ENCODE measurements at regions not wholly inside any gene's neighbourhood (a gene's known extent, or its start where the extent isn't known, plus 50 kb on each side); places are given as distances from the start of the nearest gene placed in this dataset.
"Not testable (repeated sequence)": the region's sequence is repeated elsewhere in the genome, so short reads cannot be mapped to it uniquely, and the experiment has no call there.

GRCh38 chr12:40172879-40173278, 51.9 kb upstream of the LRRK2 start:
- Histone ChIP-seq H3K23ac (ENCODE audit: low read length) (no peak overlapping the region), H3K18ac (ENCODE audit: low read length) (no peak overlapping the region), H3K56ac (ENCODE audit: low read length) (no peak overlapping the region), H3K4me3 (ENCODE audit: low read length) (no peak overlapping the region), H2BK15ac (replicated peaks; ENCODE audit: low read depth) (no peak overlapping the region), H3K4me1 (ENCODE audit: control insufficient read depth, low read depth, low read length) (no peaks in the 10 kb centered on the region), H4K8ac (ENCODE audit: low read depth, low read length) (no peak overlapping the region), H3K9ac (ENCODE audit: low read length) (no peak overlapping the region), H4K5ac (ENCODE audit: low read length) (no peak overlapping the region), H3K4me2 (ENCODE audit: low read length) (no peak overlapping the region), H3K27ac (ENCODE audit: low read depth, low read length) (no peak overlapping the region), H2BK5ac (ENCODE audit: low read length) (no peak overlapping the region), H3K27me3 (ENCODE audit: insufficient read depth, low read length, poor library complexity) (no peaks in the 10 kb centered on the region), H2BK120ac (ENCODE audit: low read depth, low read length) (no peak overlapping the region), H2AK5ac (ENCODE audit: low read length) (no peak overlapping the region), H3K79me2 (ENCODE audit: control insufficient read depth, insufficient read depth, low read length) (no peaks in the 10 kb centered on the region), H3K79me1 (ENCODE audit: low read length) (no peaks in the 10 kb centered on the region), H3K4ac (ENCODE audit: low read depth, low read length) (no peak overlapping the region), H3K36me3 (ENCODE audit: control insufficient read depth, insufficient read depth, low read length) (no peaks in the 10 kb centered on the region)
- no peak for DNase-seq
- WGBS (ENCODE audit: extremely low coverage, insufficient coverage, low lambda C conversion rate), result no CpG with 5 or more reads among the region's 2 CpGs

GRCh38 chr12:40171501-40171900, 53.3 kb upstream of the LRRK2 start:
- Histone ChIP-seq H3K27ac (ENCODE audit: low read depth, low read length) (no peak overlapping the region), H2BK120ac (ENCODE audit: low read depth, low read length) (no peak overlapping the region), H3K36me3 (ENCODE audit: control insufficient read depth, insufficient read depth, low read length) (no peaks in the 10 kb centered on the region), H3K23ac (ENCODE audit: low read length) (no peak overlapping the region), H3K4me2 (ENCODE audit: low read length) (no peak overlapping the region), H3K18ac (ENCODE audit: low read length) (no peak overlapping the region), H3K4me3 (ENCODE audit: low read length) (no peak overlapping the region), H3K79me2 (ENCODE audit: control insufficient read depth, insufficient read depth, low read length) (no peaks in the 10 kb centered on the region), H3K4me1 (ENCODE audit: control insufficient read depth, low read depth, low read length) (no peaks in the 10 kb centered on the region), H2BK15ac (replicated peaks; ENCODE audit: low read depth) (no peak overlapping the region), H3K79me1 (ENCODE audit: low read length) (no peaks in the 10 kb centered on the region), H3K56ac (ENCODE audit: low read length) (no peak overlapping the region), H3K4ac (ENCODE audit: low read depth, low read length) (no peak overlapping the region), H4K5ac (ENCODE audit: low read length) (no peak overlapping the region), H2AK5ac (ENCODE audit: low read length) (no peak overlapping the region), H2BK5ac (ENCODE audit: low read length) (no peak overlapping the region), H3K9ac (ENCODE audit: low read length) (no peak overlapping the region), H4K8ac (ENCODE audit: low read depth, low read length) (no peak overlapping the region), H3K27me3 (ENCODE audit: insufficient read depth, low read length, poor library complexity) (no peaks in the 10 kb centered on the region)
- DNase-seq, result no peak
- WGBS (ENCODE audit: extremely low coverage, insufficient coverage, low lambda C conversion rate), result no CpG with 5 or more reads among the region's 1 CpG

GRCh38 chr12:40171066-40171465, 53.7 kb upstream of the LRRK2 start:
- no peaks in the 10 kb centered on the region for H3K79me2 ChIP-seq (ENCODE audit: control insufficient read depth, insufficient read depth, low read length)

GRCh38 chr12:40170593-40170992, 54.2 kb upstream of the LRRK2 start:
- Histone ChIP-seq H3K18ac (ENCODE audit: low read length) (no peak overlapping the region), H4K8ac (ENCODE audit: low read depth, low read length) (no peak overlapping the region)
- WGBS (ENCODE audit: extremely low coverage, insufficient coverage, low lambda C conversion rate), result no CpG with 5 or more reads among the region's 5 CpGs

More at GRCh38 chr12:40171066-40171465, 53.7 kb upstream of the LRRK2 start:
- H3K4me3 ChIP-seq (ENCODE audit: low read length), result no peak overlapping the region
- no peaks in the 10 kb centered on the region for H3K79me1 ChIP-seq (ENCODE audit: low read length)
- no peak overlapping the region for H3K56ac ChIP-seq (ENCODE audit: low read length)
- H3K4me1 ChIP-seq (ENCODE audit: control insufficient read depth, low read depth, low read length), result no peaks in the 10 kb centered on the region
- no CpG with 5 or more reads among the region's 1 CpG for WGBS (ENCODE audit: extremely low coverage, insufficient coverage, low lambda C conversion rate)
- no peak overlapping the region for H2BK15ac ChIP-seq (replicated peaks; ENCODE audit: low read depth)
- no peak overlapping the region for H3K9ac ChIP-seq (ENCODE audit: low read length)
- no peak for DNase-seq
- no peak overlapping the region for H3K4ac ChIP-seq (ENCODE audit: low read depth, low read length)
- no peak overlapping the region for H2BK5ac ChIP-seq (ENCODE audit: low read length)
- no peak overlapping the region for H3K4me2 ChIP-seq (ENCODE audit: low read length)
- no peak overlapping the region for H2BK120ac ChIP-seq (ENCODE audit: low read depth, low read length)
- no peak overlapping the region for H3K27ac ChIP-seq (ENCODE audit: low read depth, low read length)
- H3K18ac ChIP-seq (ENCODE audit: low read length), result no peak overlapping the region
- H3K36me3 ChIP-seq (ENCODE audit: control insufficient read depth, insufficient read depth, low read length), result no peaks in the 10 kb centered on the region
- no peak overlapping the region for H4K8ac ChIP-seq (ENCODE audit: low read depth, low read length)
- no peak overlapping the region for H3K23ac ChIP-seq (ENCODE audit: low read length)
- no peaks in the 10 kb centered on the region for H3K27me3 ChIP-seq (ENCODE audit: insufficient read depth, low read length, poor library complexity)
- H2AK5ac ChIP-seq (ENCODE audit: low read length), result no peak overlapping the region
- no peak overlapping the region for H4K5ac ChIP-seq (ENCODE audit: low read length)

GRCh38 chr12:40168868-40169267, 55.9 kb upstream of the LRRK2 start:
- Histone ChIP-seq H3K4me2 (ENCODE audit: low read length) (no peak overlapping the region), H3K18ac (ENCODE audit: low read length) (no peak overlapping the region), H2BK15ac (replicated peaks; ENCODE audit: low read depth) (no peak overlapping the region), H3K23ac (ENCODE audit: low read length) (no peak overlapping the region), H3K4ac (ENCODE audit: low read depth, low read length) (no peak overlapping the region), H3K9ac (ENCODE audit: low read length) (no peak overlapping the region), H3K79me1 (ENCODE audit: low read length) (no peaks in the 10 kb centered on the region), H3K27me3 (ENCODE audit: insufficient read depth, low read length, poor library complexity) (no peaks in the 10 kb centered on the region), H4K5ac (ENCODE audit: low read length) (no peak overlapping the region), H3K4me1 (ENCODE audit: control insufficient read depth, low read depth, low read length) (no peaks in the 10 kb centered on the region), H2BK5ac (ENCODE audit: low read length) (no peak overlapping the region), H3K27ac (ENCODE audit: low read depth, low read length) (no peak overlapping the region), H3K56ac (ENCODE audit: low read length) (no peak overlapping the region), H3K36me3 (ENCODE audit: control insufficient read depth, insufficient read depth, low read length) (no peaks in the 10 kb centered on the region), H2BK120ac (ENCODE audit: low read depth, low read length) (no peak overlapping the region), H3K79me2 (ENCODE audit: control insufficient read depth, insufficient read depth, low read length) (no peaks in the 10 kb centered on the region), H4K8ac (ENCODE audit: low read depth, low read length) (no peak overlapping the region), H3K4me3 (ENCODE audit: low read length) (no peak overlapping the region), H2AK5ac (ENCODE audit: low read length) (no peak overlapping the region)
- WGBS (ENCODE audit: extremely low coverage, insufficient coverage, low lambda C conversion rate), result no CpG with 5 or more reads among the region's 2 CpGs
- DNase-seq, result no peak

More at GRCh38 chr12:40170593-40170992, 54.2 kb upstream of the LRRK2 start:
- Histone ChIP-seq H3K23ac (ENCODE audit: low read length) (no peak overlapping the region), H3K4me2 (ENCODE audit: low read length) (no peak overlapping the region), H2BK15ac (replicated peaks; ENCODE audit: low read depth) (no peak overlapping the region), H3K36me3 (ENCODE audit: control insufficient read depth, insufficient read depth, low read length) (no peaks in the 10 kb centered on the region), H2BK120ac (ENCODE audit: low read depth, low read length) (no peak overlapping the region), H3K4me1 (ENCODE audit: control insufficient read depth, low read depth, low read length) (no peaks in the 10 kb centered on the region), H4K5ac (ENCODE audit: low read length) (no peak overlapping the region), H2AK5ac (ENCODE audit: low read length) (no peak overlapping the region), H3K4me3 (ENCODE audit: low read length) (no peak overlapping the region), H3K4ac (ENCODE audit: low read depth, low read length) (no peak overlapping the region), H2BK5ac (ENCODE audit: low read length) (no peak overlapping the region), H3K27ac (ENCODE audit: low read depth, low read length) (no peak overlapping the region), H3K27me3 (ENCODE audit: insufficient read depth, low read length, poor library complexity) (no peaks in the 10 kb centered on the region), H3K56ac (ENCODE audit: low read length) (no peak overlapping the region), H3K79me1 (ENCODE audit: low read length) (no peaks in the 10 kb centered on the region), H3K79me2 (ENCODE audit: control insufficient read depth, insufficient read depth, low read length) (no peaks in the 10 kb centered on the region), H3K9ac (ENCODE audit: low read length) (no peak overlapping the region)
- no peak for DNase-seq

- not testable (repeated sequence) for H3K4me2 ChIP-seq (ENCODE audit: low read length); H2AK5ac ChIP-seq (ENCODE audit: low read length)
Observed at GRCh38 chr12:40168419-40168818, 56.4 kb upstream of the LRRK2 start.

More at GRCh38 chr12:40168419-40168818, 56.4 kb upstream of the LRRK2 start:
- no CpG with 5 or more reads among the region's 3 CpGs for WGBS (ENCODE audit: extremely low coverage, insufficient coverage, low lambda C conversion rate)
- not testable (repeated sequence) for H3K4ac ChIP-seq (ENCODE audit: low read depth, low read length); DNase-seq; H3K27ac ChIP-seq (ENCODE audit: low read depth, low read length); H3K18ac ChIP-seq (ENCODE audit: low read length); H3K56ac ChIP-seq (ENCODE audit: low read length); H3K4me3 ChIP-seq (ENCODE audit: low read length); H3K36me3 ChIP-seq (ENCODE audit: control insufficient read depth, insufficient read depth, low read length); H3K79me1 ChIP-seq (ENCODE audit: low read length); H3K4me1 ChIP-seq (ENCODE audit: control insufficient read depth, low read depth, low read length); H2BK5ac ChIP-seq (ENCODE audit: low read length); H2BK15ac ChIP-seq (replicated peaks; ENCODE audit: low read depth); H3K23ac ChIP-seq (ENCODE audit: low read length); H2BK120ac ChIP-seq (ENCODE audit: low read depth, low read length); H4K5ac ChIP-seq (ENCODE audit: low read length); H3K9ac ChIP-seq (ENCODE audit: low read length); H4K8ac ChIP-seq (ENCODE audit: low read depth, low read length); H3K79me2 ChIP-seq (ENCODE audit: control insufficient read depth, insufficient read depth, low read length); H3K27me3 ChIP-seq (ENCODE audit: insufficient read depth, low read length, poor library complexity)

All from mesendoderm (in vitro differentiated cells).